ENCODE measurements at regions not wholly inside any gene's neighbourhood (a gene's known extent, or its start where the extent isn't known, plus 50 kb on each side); places are given as distances from the start of the nearest gene placed in this dataset.

DNA sequence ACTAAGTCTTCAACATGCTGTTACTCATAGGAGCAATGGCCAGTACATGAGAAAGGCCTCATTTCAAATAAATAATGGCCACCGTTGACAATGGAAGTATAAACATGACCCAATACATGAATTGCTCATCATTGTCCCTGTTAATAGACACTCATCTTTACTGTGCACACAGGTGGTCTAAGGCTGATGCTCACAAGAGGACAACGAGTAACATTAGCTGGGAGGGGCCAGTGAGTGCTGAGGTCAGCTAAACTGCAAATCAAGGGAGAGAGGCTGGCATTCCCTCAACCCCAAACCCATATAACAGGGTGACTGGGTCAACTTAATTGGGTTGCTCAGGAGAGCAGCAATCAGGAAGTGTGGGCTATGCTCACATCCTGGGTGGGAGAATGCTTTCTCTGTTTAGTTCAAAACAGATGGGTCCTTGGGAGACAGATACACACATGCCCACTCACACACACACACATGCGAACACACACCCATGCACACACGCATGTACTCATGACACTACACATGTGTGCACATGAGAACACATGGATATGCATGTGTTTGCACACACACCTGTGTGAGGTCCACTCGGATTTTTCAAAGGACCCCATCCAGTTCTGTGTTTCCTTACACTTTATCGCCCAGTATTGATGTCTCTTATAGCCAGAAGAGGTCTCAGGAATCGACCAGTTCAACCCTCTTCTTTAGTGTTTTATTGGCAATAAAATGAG lies 172.0 kb downstream of the INHBB start:
- CTCF ChIA-PET = interaction anchor here (0.6 to 0.7 kb wide), 2 partner anchors 39 to 83 kb away, joined by 3 read pairs; no protein-coding TSS in a partner anchor

DNA sequence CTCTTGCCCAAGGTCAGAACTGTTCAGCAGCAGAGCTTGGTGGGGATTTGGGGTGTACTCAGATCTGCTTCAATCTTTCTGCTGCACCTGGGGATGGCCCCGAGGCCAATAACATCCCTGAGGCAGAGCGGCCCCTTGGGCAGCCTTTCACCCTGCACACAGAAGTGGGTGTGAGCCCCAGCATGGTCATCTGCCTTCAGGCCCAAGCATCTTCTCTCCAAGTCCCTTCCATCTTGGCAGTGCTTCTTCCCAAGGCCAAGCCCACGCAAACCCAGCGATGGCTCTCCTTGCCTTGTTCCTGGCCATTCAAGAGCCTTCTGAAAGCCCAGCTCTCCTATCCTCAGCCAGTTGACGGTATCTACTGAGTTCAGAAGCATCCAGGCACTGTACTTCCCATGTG lies 172.9 kb downstream of the INHBB start:
- TF ChIP-seq ZNF341 (tag by site-specific recombination; IDR thresholded peaks at IDR 0.05; ENCODE audit: low read depth) (no peak), ZBTB44 (tag by site-specific recombination; IDR thresholded peaks at IDR 0.05) (no peak), ZSCAN16 (tag by site-specific recombination; IDR thresholded peaks at IDR 0.05) (no peak), KLF7 (tag by site-specific recombination; IDR thresholded peaks at IDR 0.05; ENCODE audit: borderline replicate concordance) (no peak), ZNF701 (tag by site-specific recombination; IDR thresholded peaks at IDR 0.05) (no peak), ZBTB1 (tag by site-specific recombination; IDR thresholded peaks at IDR 0.05) (no peak), ZNF16 (tag by site-specific recombination; IDR thresholded peaks at IDR 0.05; ENCODE audit: low read depth) (no peak), ZNF600 (tag by site-specific recombination; IDR thresholded peaks at IDR 0.05) (no peak), ZNF830 (tag by site-specific recombination; IDR thresholded peaks at IDR 0.05; ENCODE audit: low read depth) (no peak), ZBTB26 (tag by site-specific recombination; optimal IDR thresholded peaks at IDR 0.05) (no peak), ZNF148 (tag by site-specific recombination; IDR thresholded peaks at IDR 0.05; ENCODE audit: borderline replicate concordance) (no peak), ZNF37A (tag by site-specific recombination; IDR thresholded peaks at IDR 0.05) (no peak), TSHZ1 (tag by site-specific recombination; IDR thresholded peaks at IDR 0.05; ENCODE audit: borderline replicate concordance) (no peak), ZNF654 (tag by site-specific recombination; IDR thresholded peaks at IDR 0.05; ENCODE audit: low read depth) (no peak), ZNF266 (tag by site-specific recombination; IDR thresholded peaks at IDR 0.05; ENCODE audit: low read depth) (no peak)
- TF ChIP-seq, protein P1, sequence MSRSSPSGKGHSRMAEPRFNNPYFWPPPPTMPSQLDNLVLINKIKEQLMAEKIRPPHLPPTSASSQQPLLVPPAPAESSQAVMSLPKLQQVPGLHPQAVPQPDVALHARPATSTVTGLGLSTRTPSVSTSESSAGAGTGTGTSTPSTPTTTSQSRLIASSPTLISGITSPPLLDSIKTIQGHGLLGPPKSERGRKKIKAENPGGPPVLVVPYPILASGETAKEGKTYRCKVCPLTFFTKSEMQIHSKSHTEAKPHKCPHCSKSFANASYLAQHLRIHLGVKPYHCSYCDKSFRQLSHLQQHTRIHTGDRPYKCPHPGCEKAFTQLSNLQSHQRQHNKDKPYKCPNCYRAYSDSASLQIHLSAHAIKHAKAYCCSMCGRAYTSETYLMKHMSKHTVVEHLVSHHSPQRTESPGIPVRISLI (tag by site-specific recombination; IDR thresholded peaks at IDR 0.05) = no peak
- H3K4me1 ChIP-seq (ENCODE audit: control insufficient read depth, insufficient read depth, low read length) = no peaks in the 10 kb centered on the region
- H3K9me3 ChIP-seq (ENCODE audit: control insufficient read depth, insufficient read depth, low read depth, low read length) = no peaks in the 10 kb centered on the region
- CTCF ChIA-PET = interaction anchor here (0.7 kb wide), 1 partner anchor 84 kb away, joined by 3 read pairs; no protein-coding TSS in a partner anchor
- H3K36me3 ChIP-seq (ENCODE audit: control insufficient read depth in 2 of 2, insufficient read depth in 1 of 2, low read length in 2 of 2) = no peaks in the 10 kb centered on the region
- POLR2A ChIA-PET = no interaction called here
- H3K27ac ChIP-seq (ENCODE audit: extremely low read depth, low read depth, low read length) = no peak overlapping the region
- no peak overlapping the region for H3K4me3 ChIP-seq (ENCODE audit: low read depth, low read length)

More for the DNA sequence above, 172.0 kb downstream of the INHBB start:
- Histone ChIP-seq H3K9me3 (ENCODE audit: control insufficient read depth, insufficient read depth, low read depth, low read length) (no peaks in the 10 kb centered on the region), H3K27ac (ENCODE audit: extremely low read depth, low read depth, low read length) (no peak overlapping the region), H3K4me1 (ENCODE audit: control insufficient read depth, insufficient read depth, low read length) (no peaks in the 10 kb centered on the region), H3K4me3 (ENCODE audit: low read depth, low read length) (no peak overlapping the region), H3K36me3 (ENCODE audit: control insufficient read depth in 2 of 2, insufficient read depth in 1 of 2, low read length in 2 of 2) (no peaks in the 10 kb centered on the region)
- POLR2A ChIA-PET = no interaction called here
- no peak for TF ChIP-seq ZNF776 (tag by site-specific recombination; IDR thresholded peaks at IDR 0.05; ENCODE audit: borderline replicate concordance)
